ENCODE measurements at regions not wholly inside any gene's neighbourhood (a gene's known extent, or its start where the extent isn't known, plus 50 kb on each side); places are given as distances from the start of the nearest gene placed in this dataset.

DNA sequence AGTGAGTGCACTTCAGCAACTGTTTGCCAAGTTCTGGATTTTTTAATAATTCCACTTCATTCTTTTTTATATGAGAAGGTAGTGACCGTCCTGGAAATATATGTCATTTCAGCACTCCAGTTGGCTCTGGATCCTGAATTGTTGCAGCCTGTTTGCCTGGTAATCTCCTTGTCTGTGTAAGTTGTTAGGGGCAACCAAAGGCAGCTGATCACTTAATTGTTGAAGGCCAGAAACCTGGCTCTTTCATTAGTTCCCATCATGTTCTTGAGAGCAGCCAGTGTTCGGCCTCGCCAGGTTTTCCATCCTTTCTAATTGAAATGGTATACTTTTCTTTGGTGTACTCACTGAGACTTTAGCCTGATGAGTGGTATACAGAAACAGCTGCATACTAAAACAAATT lies 168.6 kb downstream of the SOX2 start:
- Histone ChIP-seq H3K79me2 (ENCODE audit: insufficient read depth, low read length) (no peaks in the 10 kb centered on the region), H3K9me3 (ENCODE audit: low read depth, low read length) (no peaks in the 10 kb centered on the region), H4K20me1 (ENCODE audit: insufficient read depth, low read length) (no peaks in the 10 kb centered on the region), H3K4me1 (ENCODE audit: insufficient read depth, low read length) (no peaks in the 10 kb centered on the region), H3K27me3 (ENCODE audit: insufficient read depth, low read length) (no peaks in the 10 kb centered on the region), H3K4me3 (ENCODE audit: insufficient read depth, low read length) (no peak overlapping the region), H3K27ac (ENCODE audit: low read depth, low read length) (no peak overlapping the region), H3K4me2 (ENCODE audit: insufficient read depth, low read length) (no peak overlapping the region), H2AFZ (ENCODE audit: low read length) (no peak overlapping the region), H3K36me3 (ENCODE audit: insufficient read depth, low read length) (no peaks in the 10 kb centered on the region)
- TF ChIP-seq, protein P1, sequence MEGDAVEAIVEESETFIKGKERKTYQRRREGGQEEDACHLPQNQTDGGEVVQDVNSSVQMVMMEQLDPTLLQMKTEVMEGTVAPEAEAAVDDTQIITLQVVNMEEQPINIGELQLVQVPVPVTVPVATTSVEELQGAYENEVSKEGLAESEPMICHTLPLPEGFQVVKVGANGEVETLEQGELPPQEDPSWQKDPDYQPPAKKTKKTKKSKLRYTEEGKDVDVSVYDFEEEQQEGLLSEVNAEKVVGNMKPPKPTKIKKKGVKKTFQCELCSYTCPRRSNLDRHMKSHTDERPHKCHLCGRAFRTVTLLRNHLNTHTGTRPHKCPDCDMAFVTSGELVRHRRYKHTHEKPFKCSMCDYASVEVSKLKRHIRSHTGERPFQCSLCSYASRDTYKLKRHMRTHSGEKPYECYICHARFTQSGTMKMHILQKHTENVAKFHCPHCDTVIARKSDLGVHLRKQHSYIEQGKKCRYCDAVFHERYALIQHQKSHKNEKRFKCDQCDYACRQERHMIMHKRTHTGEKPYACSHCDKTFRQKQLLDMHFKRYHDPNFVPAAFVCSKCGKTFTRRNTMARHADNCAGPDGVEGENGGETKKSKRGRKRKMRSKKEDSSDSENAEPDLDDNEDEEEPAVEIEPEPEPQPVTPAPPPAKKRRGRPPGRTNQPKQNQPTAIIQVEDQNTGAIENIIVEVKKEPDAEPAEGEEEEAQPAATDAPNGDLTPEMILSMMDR (IDR thresholded peaks at IDR 0.05; ENCODE audit: extremely low read depth, low read depth, low read length), result no peak
- no peak for DNase-seq (ENCODE audit: insufficient read length, low spot score, missing footprints)

DNA sequence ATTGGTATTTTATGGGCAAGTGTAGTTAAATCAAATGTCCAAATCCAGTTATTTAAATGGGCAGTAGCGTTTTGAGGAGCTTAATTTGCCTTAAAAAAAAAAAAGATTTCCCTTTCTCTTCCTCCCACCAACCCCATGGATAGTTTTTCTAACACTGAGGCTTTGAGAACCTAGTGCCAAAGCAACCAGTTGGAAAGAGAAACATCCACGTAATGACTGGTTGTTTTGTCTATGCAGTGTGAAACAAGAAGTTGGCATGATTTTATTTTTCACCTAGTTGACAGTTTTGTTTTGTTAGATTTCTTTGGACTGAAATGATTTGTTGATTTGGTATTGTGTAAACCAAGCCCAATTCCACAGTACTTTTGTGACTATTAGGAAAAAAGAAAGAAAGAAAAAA lies 170.0 kb downstream of the SOX2 start:
- TF ChIP-seq, protein P1 (IDR thresholded peaks at IDR 0.05; ENCODE audit: extremely low read depth, low read depth, low read length), result no peak
- Histone ChIP-seq H3K4me1 (ENCODE audit: insufficient read depth, low read length) (no peaks in the 10 kb centered on the region), H4K20me1 (ENCODE audit: insufficient read depth, low read length) (no peaks in the 10 kb centered on the region), H3K27me3 (ENCODE audit: insufficient read depth, low read length) (no peaks in the 10 kb centered on the region), H3K79me2 (ENCODE audit: insufficient read depth, low read length) (no peaks in the 10 kb centered on the region), H2AFZ (ENCODE audit: low read length) (no peak overlapping the region), H3K27ac (ENCODE audit: low read depth, low read length) (no peak overlapping the region), H3K4me2 (ENCODE audit: insufficient read depth, low read length) (no peak overlapping the region), H3K9me3 (ENCODE audit: low read depth, low read length) (no peaks in the 10 kb centered on the region), H3K36me3 (ENCODE audit: insufficient read depth, low read length) (no peaks in the 10 kb centered on the region), H3K4me3 (ENCODE audit: insufficient read depth, low read length) (no peak overlapping the region)
- no peak for DNase-seq (ENCODE audit: insufficient read length, low spot score, missing footprints)

DNA sequence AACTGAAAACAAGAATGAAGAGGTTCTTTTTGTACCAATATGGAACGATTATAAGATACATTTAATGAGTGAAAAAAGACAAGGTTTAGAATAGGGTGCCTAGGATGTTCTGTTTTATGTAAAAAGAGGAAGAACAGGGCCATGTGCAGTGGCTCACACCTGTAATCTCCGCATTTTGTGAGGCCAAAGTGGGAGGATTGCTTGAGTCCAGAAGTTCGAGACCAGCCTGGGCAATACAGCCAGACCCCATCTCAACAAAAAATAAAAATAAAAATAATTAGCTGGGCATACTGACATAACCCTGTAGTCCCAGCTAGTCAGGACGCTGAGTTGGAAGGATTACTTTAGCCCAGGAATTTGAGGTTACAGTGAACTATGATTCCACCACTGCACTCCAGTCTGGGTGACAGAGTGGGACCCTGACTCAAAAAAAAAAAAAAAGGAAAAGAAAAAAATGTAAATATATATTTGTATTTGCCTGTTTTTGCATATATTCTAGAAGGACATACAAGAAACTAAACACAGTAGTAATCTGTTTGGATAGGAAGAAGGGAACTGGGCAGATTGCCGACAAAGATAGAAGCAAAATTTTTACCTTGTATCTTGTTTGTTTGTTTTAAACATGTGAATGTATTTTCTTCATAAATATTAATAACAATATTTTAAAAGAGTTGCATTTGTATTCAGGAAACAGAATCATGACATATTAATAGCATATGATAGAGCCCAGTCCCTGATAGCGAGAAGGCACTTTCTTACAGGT lies 174.3 kb downstream of the SOX2 start:
- TF ChIP-seq, protein P1 (IDR thresholded peaks at IDR 0.05; ENCODE audit: extremely low read depth, low read depth, low read length), result no peak
- H3K79me2 ChIP-seq (ENCODE audit: insufficient read depth, low read length), result no peaks in the 10 kb centered on the region
- no peaks in the 10 kb centered on the region for H4K20me1 ChIP-seq (ENCODE audit: insufficient read depth, low read length)
- H3K27me3 ChIP-seq (ENCODE audit: insufficient read depth, low read length), result no peaks in the 10 kb centered on the region
- H3K4me2 ChIP-seq (ENCODE audit: insufficient read depth, low read length), result no peak overlapping the region
- no peak for DNase-seq (ENCODE audit: insufficient read length, low spot score, missing footprints)
- no peak overlapping the region for H3K4me3 ChIP-seq (ENCODE audit: insufficient read depth, low read length)
- H3K4me1 ChIP-seq (ENCODE audit: insufficient read depth, low read length), result no peaks in the 10 kb centered on the region
- H3K9me3 ChIP-seq (ENCODE audit: low read depth, low read length), result no peaks in the 10 kb centered on the region
- H3K27ac ChIP-seq (ENCODE audit: low read depth, low read length), result no peak overlapping the region
- H2AFZ ChIP-seq (ENCODE audit: low read length), result no peak overlapping the region
- no peaks in the 10 kb centered on the region for H3K36me3 ChIP-seq (ENCODE audit: insufficient read depth, low read length)

DNA sequence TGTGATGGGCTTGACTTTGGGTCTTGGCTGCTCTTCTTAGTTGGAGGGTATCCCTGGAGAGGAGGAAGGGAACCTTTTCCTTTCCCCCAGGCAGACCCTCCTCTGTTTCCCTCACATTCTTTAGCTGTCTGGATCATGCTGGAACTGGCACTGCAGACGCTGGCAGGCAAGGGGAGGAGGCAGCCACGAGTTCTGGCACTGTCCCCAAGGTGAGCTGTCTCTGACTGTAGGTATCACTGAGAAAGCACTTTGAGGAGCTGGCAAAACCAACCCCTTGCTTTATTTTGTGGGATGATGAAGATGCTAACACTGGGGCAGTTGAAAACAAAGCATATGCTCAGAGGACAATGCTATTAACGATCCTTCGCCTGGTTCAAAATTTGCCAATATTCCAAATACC lies 175.0 kb downstream of the SOX2 start:
- DNase-seq (ENCODE audit: insufficient read length, low spot score, missing footprints), result no peak
- Histone ChIP-seq H3K79me2 (ENCODE audit: insufficient read depth, low read length) (no peaks in the 10 kb centered on the region), H4K20me1 (ENCODE audit: insufficient read depth, low read length) (no peaks in the 10 kb centered on the region), H3K36me3 (ENCODE audit: insufficient read depth, low read length) (no peaks in the 10 kb centered on the region), H3K27me3 (ENCODE audit: insufficient read depth, low read length) (no peaks in the 10 kb centered on the region), H3K27ac (ENCODE audit: low read depth, low read length) (no peak overlapping the region), H3K4me2 (ENCODE audit: insufficient read depth, low read length) (no peak overlapping the region), H3K9me3 (ENCODE audit: low read depth, low read length) (no peaks in the 10 kb centered on the region), H3K4me1 (ENCODE audit: insufficient read depth, low read length) (no peaks in the 10 kb centered on the region), H2AFZ (ENCODE audit: low read length) (no peak overlapping the region), H3K4me3 (ENCODE audit: insufficient read depth, low read length) (no peak overlapping the region)
- TF ChIP-seq, protein P1 (IDR thresholded peaks at IDR 0.05; ENCODE audit: extremely low read depth, low read depth, low read length), result no peak
